SH-SY5Y (cell line): ENCODE measurements at regions not wholly inside any gene's neighbourhood (a gene's known extent, or its start where the extent isn't known, plus 50 kb on each side); places are given as distances from the start of the nearest gene placed in this dataset.

Experiments used
- GATA2 ChIP-seq: IDR thresholded peaks from 2 replicates; pipeline ENCODE4 v1.6.1; 2011; ENCODE audit warnings: mild to moderate bottlenecking, low read depth, low read length
- GATA3 ChIP-seq: IDR thresholded peaks from 2 replicates; pipeline ENCODE4 v1.6.1; 2011; ENCODE audit warnings: low read depth, mild to moderate bottlenecking, low read length, moderate library complexity

GRCh38 chr5:117149312-117149711 lies 574.7 kb upstream of the SEMA6A start:
- TF ChIP-seq GATA3 (no peak), GATA2 (no peak)
